SU-DHL-6 (cell line): ENCODE measurements at regions not wholly inside any gene's neighbourhood (a gene's known extent, or its start where the extent isn't known, plus 50 kb on each side); places are given as distances from the start of the nearest gene placed in this dataset.

Experiments used
- CTCF ChIP-seq: fragments of 200-600 bp; sonication (generic); IDR thresholded peaks from one replicate; pipeline ENCODE4 v1.5.1; 2017; ENCODE audit warnings: antibody characterized with exemption, mild to moderate bottlenecking, low read length, moderate library complexity; ENCODE audit not compliant: insufficient read depth, poor library complexity, severe bottlenecking
- EZH2phosphoT487 ChIP-seq: fragments of 200-600 bp; sonication (generic), shearing (Covaris generic); conservative IDR thresholded peaks from 2 replicates; pipeline ENCODE4 v1.6.1; 2018; ENCODE audit warnings: mild to moderate bottlenecking, antibody characterized with exemption, low read length, moderate library complexity, mixed read lengths

GRCh38 chr3:87351937-87352336 is 75.6 kb upstream of the POU1F1 start:
- TF ChIP-seq CTCF (no peak), EZH2phosphoT487 (no peak)
